ENCODE measurements at regions not wholly inside any gene's neighbourhood (a gene's known extent, or its start where the extent isn't known, plus 50 kb on each side); places are given as distances from the start of the nearest gene placed in this dataset.

DNA sequence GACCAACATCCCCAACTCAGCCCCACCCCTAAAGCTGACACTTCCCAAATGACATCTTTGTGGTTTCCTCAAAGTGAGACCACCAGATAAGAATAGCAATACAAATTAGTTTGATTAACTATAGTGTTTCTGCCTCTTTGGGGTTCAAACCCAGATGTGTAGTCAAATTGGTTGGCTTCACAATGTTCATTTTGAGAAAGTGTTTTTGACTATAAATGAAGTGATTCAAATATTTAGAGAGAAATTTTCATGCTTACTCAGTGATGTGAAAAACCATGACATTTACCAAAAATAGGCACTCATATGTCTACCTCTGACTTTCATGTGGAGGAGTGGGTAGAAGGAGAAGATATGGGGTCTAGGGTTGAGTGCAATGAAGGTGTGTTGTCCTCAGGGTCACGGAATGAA is 218.4 kb downstream of the BCAT1 start:
- H3K9ac ChIP-seq (ENCODE audit: low read depth, low read length), result no peak overlapping the region
- dilution Hi-C loops (cut with HindIII; ENCODE audit: low sequenced_read_pairs, unreplicated experiment), result no loop called here
- POLR2A ChIA-PET (ENCODE audit: unreplicated experiment), result no interaction called here

More for the DNA sequence above, 218.4 kb downstream of the BCAT1 start:
- Histone ChIP-seq H3K23ac (ENCODE audit: low read depth, low read length) (no peak overlapping the region), H3K4me3 (ENCODE audit: insufficient read depth, low read depth, low read length) (no peak overlapping the region), H3K56ac (ENCODE audit: extremely low read depth, insufficient read depth, low read length) (no peak overlapping the region), H3K4ac (ENCODE audit: low read depth, low read length) (no peak overlapping the region), H3K4me1 (ENCODE audit: control insufficient read depth, insufficient read depth, low read length) (no peaks in the 10 kb centered on the region; the same call in 1 of the 2 replicates), H3K14ac (replicated peaks; ENCODE audit: low read depth, low read length) (no peak overlapping the region), H2AK9ac (replicated peaks; ENCODE audit: low read depth, low read length, poor library complexity) (no peak overlapping the region), H2BK15ac (ENCODE audit: low read depth, low read length) (no peak overlapping the region), H3K27ac (ENCODE audit: insufficient read depth, low read length) (no peak overlapping the region), H3K9me1 (ENCODE audit: insufficient read depth, low read length) (no peaks in the 10 kb centered on the region), H2BK5ac (ENCODE audit: low read depth, low read length, poor library complexity, severe bottlenecking) (no peak overlapping the region), H2AFZ (replicated peaks; ENCODE audit: low read length, poor library complexity) (no peak overlapping the region), H3K36me3 (ENCODE audit: control insufficient read depth, insufficient read depth, low read length) (no peaks in the 10 kb centered on the region), H3K79me1 (ENCODE audit: low read depth in 1 of 2, low read length in 2 of 2) (no peaks in the 10 kb centered on the region), H2BK20ac (ENCODE audit: low read depth, low read length) (no peak overlapping the region), H3K18ac (ENCODE audit: low read depth, low read length) (no peak overlapping the region), H4K20me1 (ENCODE audit: insufficient read depth, low read length) (no peaks in the 10 kb centered on the region), H2AK5ac (ENCODE audit: low read depth, low read length) (no peak overlapping the region), H3K4me2 (ENCODE audit: low read depth, low read length) (no peak overlapping the region), H3K27me3 (ENCODE audit: control insufficient read depth, insufficient read depth, low read length) (no peaks in the 10 kb centered on the region), H4K91ac (ENCODE audit: insufficient read depth, low read depth, low read length) (no peak overlapping the region), H2BK120ac (ENCODE audit: low read depth, low read length) (no peak overlapping the region), H3K9me3 (ENCODE audit: control insufficient read depth, insufficient read depth, low read length) (no peaks in the 10 kb centered on the region), H4K8ac (ENCODE audit: low read depth in 2 of 2, low read length in 2 of 2) (no peak overlapping the region), H4K5ac (ENCODE audit: low read depth, low read length) (no peak overlapping the region)
- DNase-seq (no peak), ATAC-seq (ENCODE audit: low read depth) (no peak)
- WGBS, 2 experiments (ENCODE audit: extremely low coverage in 2 of 2, insufficient read length in 1 of 2), result 100% methylated on average over 1 of the region's 1 CpG; no CpG with 5 or more reads in 1 of the 2 experiments
- in situ Hi-C loops (cut with MboI; ENCODE audit: low sequenced_read_pairs), result no loop called here
- CTCF ChIA-PET, result no interaction called here
- TF ChIP-seq CHD1 (IDR thresholded peaks at IDR 0.05; ENCODE audit: low read depth, low read length), result no peak
- no peak for TF ChIP-seq RAD21 (IDR thresholded peaks at IDR 0.05; ENCODE audit: low read length)
- no peak for TF ChIP-seq NFE2L2 (IDR thresholded peaks at IDR 0.05; ENCODE audit: low read depth, low read length)
- no peak for TF ChIP-seq BHLHE40 (IDR thresholded peaks at IDR 0.05; ENCODE audit: low read depth, low read length)
- TF ChIP-seq, protein P1, sequence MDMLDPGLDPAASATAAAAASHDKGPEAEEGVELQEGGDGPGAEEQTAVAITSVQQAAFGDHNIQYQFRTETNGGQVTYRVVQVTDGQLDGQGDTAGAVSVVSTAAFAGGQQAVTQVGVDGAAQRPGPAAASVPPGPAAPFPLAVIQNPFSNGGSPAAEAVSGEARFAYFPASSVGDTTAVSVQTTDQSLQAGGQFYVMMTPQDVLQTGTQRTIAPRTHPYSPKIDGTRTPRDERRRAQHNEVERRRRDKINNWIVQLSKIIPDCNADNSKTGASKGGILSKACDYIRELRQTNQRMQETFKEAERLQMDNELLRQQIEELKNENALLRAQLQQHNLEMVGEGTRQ (IDR thresholded peaks at IDR 0.05; ENCODE audit: low read depth, low read length), result no peak
- TF ChIP-seq MXI1 (IDR thresholded peaks at IDR 0.05; ENCODE audit: borderline replicate concordance, low read depth, low read length), result no peak
- no peak for TF ChIP-seq POLR2A (IDR thresholded peaks at IDR 0.05; ENCODE audit: low read depth, low read length)
- TF ChIP-seq SMC3 (IDR thresholded peaks at IDR 0.05; ENCODE audit: low read depth, low read length), result no peak
- no peak for TF ChIP-seq CTCF (conservative IDR thresholded peaks at IDR 0.05; ENCODE audit: low read depth, low read length)
- TF ChIP-seq RFX5 (IDR thresholded peaks at IDR 0.05; ENCODE audit: low read depth, low read length), result no peak
- no peak for TF ChIP-seq MAZ (IDR thresholded peaks at IDR 0.05; ENCODE audit: borderline replicate concordance, low read depth, low read length)
- no peak for TF ChIP-seq MAFK (IDR thresholded peaks at IDR 0.05; ENCODE audit: low read depth, low read length)
- no peak for TF ChIP-seq RCOR1 (IDR thresholded peaks at IDR 0.05; ENCODE audit: insufficient replicate concordance, low read length)
- TF ChIP-seq, protein P2, sequence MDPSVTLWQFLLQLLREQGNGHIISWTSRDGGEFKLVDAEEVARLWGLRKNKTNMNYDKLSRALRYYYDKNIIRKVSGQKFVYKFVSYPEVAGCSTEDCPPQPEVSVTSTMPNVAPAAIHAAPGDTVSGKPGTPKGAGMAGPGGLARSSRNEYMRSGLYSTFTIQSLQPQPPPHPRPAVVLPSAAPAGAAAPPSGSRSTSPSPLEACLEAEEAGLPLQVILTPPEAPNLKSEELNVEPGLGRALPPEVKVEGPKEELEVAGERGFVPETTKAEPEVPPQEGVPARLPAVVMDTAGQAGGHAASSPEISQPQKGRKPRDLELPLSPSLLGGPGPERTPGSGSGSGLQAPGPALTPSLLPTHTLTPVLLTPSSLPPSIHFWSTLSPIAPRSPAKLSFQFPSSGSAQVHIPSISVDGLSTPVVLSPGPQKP (IDR thresholded peaks at IDR 0.05; ENCODE audit: borderline replicate concordance, low read depth, low read length), result no peak
- no peak for TF ChIP-seq CEBPB (IDR thresholded peaks at IDR 0.05; ENCODE audit: low read depth, low read length)
- TF ChIP-seq FOS (IDR thresholded peaks at IDR 0.05; ENCODE audit: low read depth, low read length), result no peak
- BruUV-seq (replicated peaks), result no TSS peak
- intact Hi-C loops (cut with micrococcal nuclease), result loop anchor here (10.0 kb wide), 1 partner anchor 616 kb away; no protein-coding TSS in a partner anchor

Measured in IMR-90 (cell line).